B cell (primary cell): ENCODE measurements at regions not wholly inside any gene's neighbourhood (a gene's known extent, or its start where the extent isn't known, plus 50 kb on each side); places are given as distances from the start of the nearest gene placed in this dataset.

Experiments used
- ATAC-seq: fragments of 200-7000 bp; cut with Tn5 transposase; one replicate; pipeline ENCODE4 v1.10.0; 2021; ENCODE audit warnings: low read depth, mild to moderate bottlenecking, moderate number of reproducible peaks, moderate library complexity
- CTCF ChIA-PET: fragments of 350-600 bp; sonication (Branson Sonifier 250); formaldehyde crosslinking; loops from one replicate; lab custom pipeline; 2021; ENCODE audit warnings: antibody characterized with exemption, inconsistent platforms; lab: Charles Lee
- POLR2A ChIA-PET: fragments of 350-600 bp; sonication (Branson Sonifier 250); formaldehyde crosslinking; loops from one replicate; lab custom pipeline; 2021; ENCODE audit warnings: antibody characterized with exemption; lab: Charles Lee
- DNase-seq: peaks from one replicate; pipeline ENCODE4 v3.0.0; 2013
- H2AFZ ChIP-seq: 2 replicates; pipeline ENCODE4 v1.6.1; 2012; ENCODE audit warnings: mild to moderate bottlenecking, low read depth, low read length; ENCODE audit not compliant: insufficient read depth, poor library complexity, severe bottlenecking
- H3K27ac ChIP-seq, 2 donors: 1 replicate in 1 of 2; 2 replicates in 1 of 2; pipeline ENCODE4 v1.5.1; 2012 to 2013; ENCODE audit warnings: low read length in 2 of 2, mild to moderate bottlenecking in 2 of 2, moderate library complexity in 1 of 2
- H3K27me3 ChIP-seq, 4 experiments: fragments of 200-600 bp in 1 of 4; sonication (generic) in 1 of 4; replicated peaks in 1 of 4; 1 replicate in 2 of 4; 2 replicates in 2 of 4; pipeline versions ENCODE4 v1.6.1 to v1.7.0; 2013 to 2016; ENCODE audit warnings: low read length in 3 of 4, mild to moderate bottlenecking in 2 of 4, mixed read lengths in 1 of 4, moderate library complexity in 1 of 4; ENCODE audit not compliant: insufficient read depth in 4 of 4, control insufficient read depth in 3 of 4; ENCODE audit errors: control extremely low read depth in 1 of 4
- H3K36me3 ChIP-seq, 2 experiments: replicated peaks in 1 of 2; 1 replicate in 1 of 2; 2 replicates in 1 of 2; pipeline versions ENCODE4 v1.6.1 to v1.7.1; 2013; ENCODE audit warnings: low read length in 1 of 2; ENCODE audit not compliant: insufficient read depth in 2 of 2, control insufficient read depth in 1 of 2; ENCODE audit errors: control extremely low read depth in 1 of 2, extremely low read depth in 1 of 2
- H3K4me1 ChIP-seq, 2 donors: fragments of 200-600 bp in 1 of 2; sonication (generic) in 1 of 2; 1 replicate in 1 of 2; 2 replicates in 1 of 2; pipeline versions ENCODE4 v1.5.1 to v1.6.1; 2013 to 2017; ENCODE audit warnings: low read length in 2 of 2; ENCODE audit not compliant: control insufficient read depth in 2 of 2, insufficient read depth in 2 of 2
- H3K4me2 ChIP-seq: replicated peaks from 2 replicates; pipeline ENCODE3; 2012; ENCODE audit warnings: mild to moderate bottlenecking, low read depth, low read length; ENCODE audit not compliant: poor library complexity, severe bottlenecking
- H3K4me3 ChIP-seq, 5 experiments: fragments of 200-600 bp in 1 of 5; sonication (generic) in 1 of 5; 1 replicate in 3 of 5; 2 replicates in 2 of 5; pipeline versions ENCODE4 v1.5.1 to v1.7.0; 2011 to 2016; ENCODE audit warnings: low read length in 4 of 5, mild to moderate bottlenecking in 4 of 5, low read depth in 2 of 5, control low read depth in 1 of 5, moderate library complexity in 1 of 5; ENCODE audit not compliant: insufficient read depth in 1 of 5; ENCODE audit errors: control extremely low read depth in 1 of 5, extremely low read depth in 1 of 5
- H3K79me2 ChIP-seq: fragments of 200-600 bp; sonication (generic); one replicate; pipeline ENCODE4 v1.6.0; 2016; ENCODE audit warnings: low read length; ENCODE audit not compliant: control insufficient read depth, insufficient read depth
- H3K9ac ChIP-seq: fragments of 200-600 bp; sonication (generic); 2 replicates; pipeline ENCODE4 v1.6.1; 2017; ENCODE audit warnings: mild to moderate bottlenecking, low read length, moderate library complexity
- H3K9me3 ChIP-seq, 3 donors: one replicate each; pipeline versions ENCODE4 v1.6.1 to v1.7.1; 2013; ENCODE audit warnings: low read length in 2 of 3; ENCODE audit not compliant: control insufficient read depth in 2 of 3, insufficient read depth in 1 of 3; ENCODE audit errors: control extremely low read depth in 1 of 3
- H4K20me1 ChIP-seq: 2 replicates; pipeline ENCODE4 v1.6.0; 2012; ENCODE audit warnings: mild to moderate bottlenecking, low read length; ENCODE audit not compliant: insufficient read depth, control insufficient read depth, poor library complexity, severe bottlenecking
- H3K27ac Mint-ChIP-seq: one replicate; pipeline ENCODE4 v1.8.0; 2021; ENCODE audit warnings: mixed read lengths
- H3K27me3 Mint-ChIP-seq: one replicate; pipeline ENCODE4 v1.8.0; 2021; ENCODE audit warnings: mixed read lengths
- H3K4me1 Mint-ChIP-seq: one replicate; pipeline ENCODE4 v1.8.0; 2021; ENCODE audit warnings: mixed read lengths
- H3K4me3 Mint-ChIP-seq: one replicate; pipeline ENCODE4 v1.8.0; 2021; ENCODE audit warnings: mixed read lengths
- H3K9me3 Mint-ChIP-seq: one replicate; pipeline ENCODE4 v1.8.0; 2022; ENCODE audit warnings: mixed read lengths; ENCODE audit not compliant: insufficient read depth
- EZH2 ChIP-seq: IDR thresholded peaks from 2 replicates; pipeline ENCODE4 v1.6.1; 2012; ENCODE audit warnings: borderline replicate concordance, low read depth, mild to moderate bottlenecking, moderate library complexity, low read length; ENCODE audit not compliant: insufficient read depth, poor library complexity, severe bottlenecking
- WGBS: methylation state at CpG from one replicate; pipeline ENCODE4 v1.1.5; 2013; ENCODE audit warnings: missing lambda C conversion rate; ENCODE audit not compliant: insufficient coverage; 5-methylcytosine and 5-hydroxymethylcytosine counted together
- intact Hi-C: fragments of 100-400 bp; cut with micrococcal nuclease; formaldehyde crosslinking; loops from one replicate; pipeline ENCODE4 v1.10.0; 2022
- TF ChIP-seq, protein P1 (sequence below): fragments of 200-600 bp; IDR thresholded peaks from one replicate; pipeline ENCODE4 v1.8.0; 2022; ENCODE audit warnings: antibody characterized with exemption, mild to moderate bottlenecking

DNA sequence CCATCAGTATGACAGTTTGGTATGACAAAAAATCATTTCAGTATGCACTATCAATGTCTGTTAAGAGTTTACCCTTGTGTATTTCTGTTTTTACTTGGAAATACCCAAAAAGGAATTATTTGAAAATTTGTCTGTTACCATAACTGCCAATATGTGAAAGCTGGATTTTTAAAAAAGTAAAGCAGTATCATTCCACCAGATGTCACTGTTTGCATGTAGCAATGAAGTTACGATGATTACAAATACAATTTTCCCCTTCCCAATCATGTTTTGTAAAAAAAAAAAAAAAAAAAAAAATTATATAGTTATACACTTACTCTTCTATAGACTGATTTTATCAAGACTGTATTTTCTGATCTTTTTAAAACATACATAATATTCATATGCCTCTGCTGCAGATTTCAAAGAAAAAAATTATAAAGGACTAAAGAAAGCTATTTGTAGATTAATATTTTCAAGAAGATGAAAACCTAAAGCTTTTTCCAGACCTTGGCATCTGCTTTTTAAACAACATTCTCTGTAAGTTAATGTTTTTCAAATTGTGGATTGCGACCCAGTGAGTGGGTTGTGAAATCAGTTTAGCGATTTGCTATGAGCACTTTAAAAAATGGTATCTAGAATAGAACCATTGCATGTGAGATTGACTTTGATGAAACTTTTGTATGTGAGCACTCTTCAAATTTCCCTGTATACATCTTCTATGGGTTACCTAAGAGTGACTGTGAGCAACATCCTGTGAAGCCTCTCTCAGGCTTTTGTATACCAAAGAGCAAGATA, 114.2 kb downstream of the TTC6 start:
- Histone ChIP-seq H4K20me1 (no peaks in the 10 kb centered on the region), H3K79me2 (no peaks in the 10 kb centered on the region), H3K36me3 (no peaks in the 10 kb centered on the region), H3K4me2 (no peak overlapping the region), H3K9me3 (no peaks in the 10 kb centered on the region), H3K4me1 (no peaks in the 10 kb centered on the region), H3K4me3 (no peak overlapping the region), H3K27ac (no peak overlapping the region), H3K9ac (no peak overlapping the region), H3K27me3 (no peaks in the 10 kb centered on the region), H2AFZ (no peak overlapping the region)
- DNase-seq = no peak
- Mint-ChIP-seq H3K4me3 (no peak overlapping the region), H3K27ac (no peak overlapping the region), H3K27me3 (no peaks in the 10 kb centered on the region), H3K4me1 (no peaks in the 10 kb centered on the region), H3K9me3 (no peaks in the 10 kb centered on the region)
- ChIA-PET CTCF (interaction anchor here (0.7 kb wide), 1 partner anchor 50 kb away, joined by 5 read pairs; no protein-coding TSS in a partner anchor), POLR2A (no interaction called here)
- no CpG with 5 or more reads among the region's 3 CpGs for WGBS
- ATAC-seq = no peak
- TF ChIP-seq EZH2 = no peak
- TF ChIP-seq, protein P1, sequence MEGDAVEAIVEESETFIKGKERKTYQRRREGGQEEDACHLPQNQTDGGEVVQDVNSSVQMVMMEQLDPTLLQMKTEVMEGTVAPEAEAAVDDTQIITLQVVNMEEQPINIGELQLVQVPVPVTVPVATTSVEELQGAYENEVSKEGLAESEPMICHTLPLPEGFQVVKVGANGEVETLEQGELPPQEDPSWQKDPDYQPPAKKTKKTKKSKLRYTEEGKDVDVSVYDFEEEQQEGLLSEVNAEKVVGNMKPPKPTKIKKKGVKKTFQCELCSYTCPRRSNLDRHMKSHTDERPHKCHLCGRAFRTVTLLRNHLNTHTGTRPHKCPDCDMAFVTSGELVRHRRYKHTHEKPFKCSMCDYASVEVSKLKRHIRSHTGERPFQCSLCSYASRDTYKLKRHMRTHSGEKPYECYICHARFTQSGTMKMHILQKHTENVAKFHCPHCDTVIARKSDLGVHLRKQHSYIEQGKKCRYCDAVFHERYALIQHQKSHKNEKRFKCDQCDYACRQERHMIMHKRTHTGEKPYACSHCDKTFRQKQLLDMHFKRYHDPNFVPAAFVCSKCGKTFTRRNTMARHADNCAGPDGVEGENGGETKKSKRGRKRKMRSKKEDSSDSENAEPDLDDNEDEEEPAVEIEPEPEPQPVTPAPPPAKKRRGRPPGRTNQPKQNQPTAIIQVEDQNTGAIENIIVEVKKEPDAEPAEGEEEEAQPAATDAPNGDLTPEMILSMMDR = no peak
- intact Hi-C loops = no loop called here

DNA sequence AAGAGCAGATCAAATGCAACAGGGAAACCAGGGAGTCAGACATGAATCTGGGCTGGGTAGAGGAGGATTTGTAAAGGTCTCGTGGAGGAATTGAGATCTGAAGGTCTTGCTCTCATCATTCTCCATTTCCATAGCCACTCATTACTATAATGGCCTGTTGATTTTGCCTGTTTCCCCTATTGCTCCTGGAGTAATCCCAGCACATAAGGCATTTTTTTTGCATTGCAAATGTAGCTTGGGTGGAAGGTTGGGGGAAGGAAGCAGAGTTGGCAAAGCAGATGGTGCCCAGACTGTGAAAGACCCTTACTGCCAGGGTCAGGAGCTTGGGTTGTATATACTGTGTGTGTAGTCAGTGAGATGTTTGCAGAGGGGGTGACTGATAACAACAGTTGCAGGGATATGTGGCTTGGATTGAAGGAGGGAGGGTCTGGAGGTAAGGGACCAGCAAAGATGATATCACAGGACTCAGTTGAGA, 116.0 kb downstream of the TTC6 start:
- TF ChIP-seq, protein P1 = no peak
- no peak for TF ChIP-seq EZH2
- CTCF ChIA-PET = no interaction called here
- no peaks in the 10 kb centered on the region for H3K79me2 ChIP-seq
- H3K9me3 Mint-ChIP-seq = no peaks in the 10 kb centered on the region
- H3K4me1 Mint-ChIP-seq = no peaks in the 10 kb centered on the region
- H3K9ac ChIP-seq = no peak overlapping the region
- H2AFZ ChIP-seq = no peak overlapping the region
- no peak for ATAC-seq
- no peaks in the 10 kb centered on the region for H3K4me1 ChIP-seq
- H3K27me3 ChIP-seq = no peaks in the 10 kb centered on the region
- H3K27me3 Mint-ChIP-seq = no peaks in the 10 kb centered on the region
- no peak overlapping the region for H3K27ac Mint-ChIP-seq
- no peak overlapping the region for H3K27ac ChIP-seq
- H3K4me2 ChIP-seq = no peak overlapping the region
- POLR2A ChIA-PET = no interaction called here
- DNase-seq = no peak
- intact Hi-C loops = no loop called here
- no peaks in the 10 kb centered on the region for H4K20me1 ChIP-seq
- WGBS = no CpG with 5 or more reads among the region's 1 CpG
- H3K4me3 ChIP-seq = no peak overlapping the region
- no peaks in the 10 kb centered on the region for H3K36me3 ChIP-seq
- peaks cover 0 to 3% (median 0%) of the 10 kb centered on the region in 3 donors for H3K9me3 ChIP-seq
- H3K4me3 Mint-ChIP-seq = no peak overlapping the region
